ENCODE measurements at regions not wholly inside any gene's neighbourhood (a gene's known extent, or its start where the extent isn't known, plus 50 kb on each side); places are given as distances from the start of the nearest gene placed in this dataset.
"Not testable (repeated sequence)": the region's sequence is repeated elsewhere in the genome, so short reads cannot be mapped to it uniquely, and the experiment has no call there.

GRCh38 chr20:29445050-29445907, 1812.2 kb upstream of the DEFB115 start:
- H3K27me3 Mint-ChIP-seq; H3K27ac Mint-ChIP-seq; H3K36me3 Mint-ChIP-seq; H3K27ac ChIP-seq (ENCODE audit: insufficient read depth, low read length, poor library complexity, severe bottlenecking); H3K9me3 Mint-ChIP-seq; H3K4me3 ChIP-seq (ENCODE audit: low read depth, low read length); H3K36me3 ChIP-seq (ENCODE audit: control insufficient read depth, insufficient read depth, low read length); H3K27me3 ChIP-seq (ENCODE audit: control insufficient read depth, insufficient read depth, low read length); H3K4me1 Mint-ChIP-seq; H3K4me1 ChIP-seq (ENCODE audit: control insufficient read depth, insufficient read depth, low read length, poor library complexity, severe bottlenecking); H3K9me3 ChIP-seq (ENCODE audit: control insufficient read depth in 2 of 2, low read length in 2 of 2): not testable (repeated sequence)
- peak overlapping the region in 2 of 4 donors; percentile 59 to 68 for H3K4me3 Mint-ChIP-seq
- DNase-seq = peak; percentile 12 to 68 (median 23)
- ATAC-seq (ENCODE audit: low read depth in 2 of 2) = peak; percentile 78 to 94

DNA sequence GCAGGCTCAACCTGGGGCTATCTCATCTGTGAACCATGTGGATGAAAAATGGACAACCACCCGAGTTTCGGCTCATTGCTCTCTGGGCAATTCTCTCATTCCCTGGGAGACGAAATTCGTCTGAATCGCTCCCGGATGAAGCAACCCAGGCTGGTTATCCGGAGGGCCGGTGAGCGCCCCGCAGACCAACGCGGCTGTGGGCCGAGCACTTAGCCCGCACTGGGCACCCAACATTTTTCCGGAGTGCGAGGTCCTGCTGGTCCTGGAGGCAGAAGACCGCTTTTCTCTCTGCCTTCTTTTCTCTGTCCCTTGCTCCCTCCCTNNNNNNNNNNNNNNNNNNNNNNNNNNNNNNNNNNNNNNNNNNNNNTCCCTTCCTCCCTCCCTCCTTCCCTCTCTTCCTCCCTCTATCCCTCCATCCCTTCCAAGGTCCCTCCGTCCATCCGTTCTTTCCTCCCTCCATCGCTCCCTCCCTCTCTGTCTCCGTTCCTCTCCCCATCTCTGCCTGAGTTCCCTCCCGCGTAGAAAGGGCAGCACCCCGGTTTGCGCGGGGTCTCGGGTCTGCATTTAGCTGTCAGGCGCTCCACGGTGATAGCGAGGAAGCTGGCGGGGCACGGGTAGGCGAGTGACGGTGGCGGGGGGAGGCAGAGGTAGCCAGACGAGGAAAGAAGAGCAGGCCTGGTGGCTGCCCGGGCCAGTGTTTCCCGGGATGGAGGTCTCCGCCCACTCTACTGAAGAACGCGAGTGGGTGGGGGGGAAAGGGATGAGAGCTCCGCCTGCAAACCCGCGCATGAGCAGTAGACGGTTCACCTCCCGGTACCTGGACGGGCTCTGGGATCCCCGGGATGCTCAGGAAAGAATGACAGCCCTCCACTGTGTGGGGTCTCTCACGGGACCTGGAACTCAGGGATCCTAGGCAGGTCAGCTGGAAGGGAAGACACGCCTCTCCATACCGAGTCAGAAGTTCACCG, 1809.7 kb upstream of the DEFB115 start:
- not testable (repeated sequence) for H3K4me1 Mint-ChIP-seq; H3K27me3 ChIP-seq (ENCODE audit: control insufficient read depth, insufficient read depth, low read length); H3K4me3 Mint-ChIP-seq; H3K9me3 Mint-ChIP-seq; H3K4me1 ChIP-seq (ENCODE audit: control insufficient read depth, insufficient read depth, low read length, poor library complexity, severe bottlenecking); H3K27ac Mint-ChIP-seq; H3K36me3 ChIP-seq (ENCODE audit: control insufficient read depth, insufficient read depth, low read length); H3K27me3 Mint-ChIP-seq; DNase-seq; H3K4me3 ChIP-seq (ENCODE audit: low read depth, low read length); H3K36me3 Mint-ChIP-seq; H3K9me3 ChIP-seq (ENCODE audit: control insufficient read depth in 2 of 2, low read length in 2 of 2); ATAC-seq (ENCODE audit: low read depth in 2 of 2); H3K27ac ChIP-seq (ENCODE audit: insufficient read depth, low read length, poor library complexity, severe bottlenecking)

DNA sequence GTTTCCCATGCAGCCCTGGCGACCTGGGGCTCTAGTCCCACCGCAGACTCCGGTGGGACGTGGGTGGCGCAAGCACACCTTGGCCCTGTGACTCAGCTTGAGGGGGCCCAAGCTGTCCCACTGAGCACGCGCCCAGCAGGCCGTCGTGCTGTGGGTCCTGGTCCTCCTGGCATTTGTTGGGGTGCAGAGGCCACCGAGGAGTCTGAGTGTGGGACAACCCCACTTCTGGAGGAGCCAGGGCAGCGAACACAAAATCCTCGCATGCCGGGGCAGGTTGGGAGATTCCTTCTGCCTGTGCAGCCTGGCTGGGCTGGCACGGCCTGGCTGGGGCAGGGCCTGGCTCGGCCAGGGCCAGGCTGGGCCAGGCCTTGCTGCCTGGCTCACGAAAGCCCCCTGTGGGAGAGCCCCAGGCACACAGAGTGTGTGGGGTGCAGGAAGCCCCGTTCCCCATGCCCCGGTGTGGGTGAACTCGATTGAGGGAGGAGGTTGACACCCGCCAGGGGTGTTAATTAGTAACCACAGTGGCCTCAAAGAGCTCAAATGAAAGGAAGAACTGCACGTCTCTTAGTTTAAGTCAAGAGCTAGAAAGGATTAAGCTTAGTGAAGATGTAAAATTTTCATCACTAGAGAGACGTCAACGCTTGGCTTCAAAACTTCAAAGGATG, 1808.5 kb upstream of the DEFB115 start:
- DNase-seq = no peak
- no peaks in the 10 kb centered on the region for H3K36me3 Mint-ChIP-seq
- H3K27ac ChIP-seq (ENCODE audit: insufficient read depth, low read length, poor library complexity, severe bottlenecking) = no peak overlapping the region
- no peak overlapping the region for H3K4me3 Mint-ChIP-seq
- H3K4me1 Mint-ChIP-seq = peaks cover 0 to 4% (median 1%) of the 10 kb centered on the region in 4 donors
- no peak for ATAC-seq (ENCODE audit: low read depth in 2 of 2)
- no peaks in the 10 kb centered on the region for H3K27me3 ChIP-seq (ENCODE audit: control insufficient read depth, insufficient read depth, low read length)
- no peak overlapping the region for H3K27ac Mint-ChIP-seq
- H3K9me3 ChIP-seq (ENCODE audit: control insufficient read depth in 2 of 2, low read length in 2 of 2) = no peaks in the 10 kb centered on the region
- no peak overlapping the region for H3K4me3 ChIP-seq (ENCODE audit: low read depth, low read length)
- H3K36me3 ChIP-seq (ENCODE audit: control insufficient read depth, insufficient read depth, low read length) = no peaks in the 10 kb centered on the region
- no peaks in the 10 kb centered on the region for H3K27me3 Mint-ChIP-seq
- H3K9me3 Mint-ChIP-seq = peaks cover 0 to 6% (median 0%) of the 10 kb centered on the region in 7 donors
- no peaks in the 10 kb centered on the region for H3K4me1 ChIP-seq (ENCODE audit: control insufficient read depth, insufficient read depth, low read length, poor library complexity, severe bottlenecking)

- H3K27ac ChIP-seq (ENCODE audit: insufficient read depth, low read length, poor library complexity, severe bottlenecking) = no peak overlapping the region
- ATAC-seq (ENCODE audit: low read depth in 2 of 2) (no peak), DNase-seq (no peak)
- no peaks in the 10 kb centered on the region for H3K36me3 ChIP-seq (ENCODE audit: control insufficient read depth, insufficient read depth, low read length)
- no peak overlapping the region for H3K4me3 Mint-ChIP-seq
- no peaks in the 10 kb centered on the region for H3K9me3 ChIP-seq (ENCODE audit: control insufficient read depth in 2 of 2, low read length in 2 of 2)
- H3K36me3 Mint-ChIP-seq = no peaks in the 10 kb centered on the region
- no peaks in the 10 kb centered on the region for H3K27me3 Mint-ChIP-seq
- peaks cover 0 to 7% (median 0%) of the 10 kb centered on the region in 7 donors for H3K9me3 Mint-ChIP-seq
- H3K4me1 Mint-ChIP-seq = peaks cover 0 to 2% (median 0%) of the 10 kb centered on the region in 4 donors
- no peaks in the 10 kb centered on the region for H3K4me1 ChIP-seq (ENCODE audit: control insufficient read depth, insufficient read depth, low read length, poor library complexity, severe bottlenecking)
- no peak overlapping the region for H3K4me3 ChIP-seq (ENCODE audit: low read depth, low read length)
- H3K27ac Mint-ChIP-seq = no peak overlapping the region
- no peaks in the 10 kb centered on the region for H3K27me3 ChIP-seq (ENCODE audit: control insufficient read depth, insufficient read depth, low read length)
These were observed 1805.3 kb upstream of the DEFB115 start for GRCh38 chr20:29452186-29452585.

- H3K4me3 Mint-ChIP-seq; H3K27me3 ChIP-seq (ENCODE audit: control insufficient read depth, insufficient read depth, low read length); H3K4me3 ChIP-seq (ENCODE audit: low read depth, low read length); ATAC-seq (ENCODE audit: low read depth in 2 of 2); H3K36me3 ChIP-seq (ENCODE audit: control insufficient read depth, insufficient read depth, low read length); H3K4me1 ChIP-seq (ENCODE audit: control insufficient read depth, insufficient read depth, low read length, poor library complexity, severe bottlenecking); DNase-seq; H3K27ac ChIP-seq (ENCODE audit: insufficient read depth, low read length, poor library complexity, severe bottlenecking); H3K27ac Mint-ChIP-seq; H3K9me3 ChIP-seq (ENCODE audit: control insufficient read depth in 2 of 2, low read length in 2 of 2); H3K27me3 Mint-ChIP-seq; H3K9me3 Mint-ChIP-seq; H3K36me3 Mint-ChIP-seq; H3K4me1 Mint-ChIP-seq: not testable (repeated sequence)
These were observed 1800.3 kb upstream of the DEFB115 start for GRCh38 chr20:29456987-29457693.

DNA sequence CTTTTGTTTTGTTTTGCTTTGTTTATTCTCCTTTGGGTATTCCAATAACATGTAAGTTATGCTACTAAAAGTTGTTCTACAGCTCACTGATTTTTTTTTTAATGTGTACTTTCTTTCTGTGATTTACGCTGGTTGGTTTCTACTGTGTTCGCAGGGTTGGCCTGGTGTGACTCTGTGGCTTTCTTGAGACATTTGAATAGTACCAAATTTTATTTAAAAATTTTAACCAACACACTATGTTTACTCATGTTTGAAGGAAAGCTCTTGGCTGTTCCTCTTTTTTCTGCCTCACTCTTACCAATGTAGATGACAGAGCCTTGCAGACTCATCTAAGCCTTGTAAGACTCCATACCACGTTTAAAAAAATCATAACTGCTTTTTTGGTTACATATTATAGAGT, 1784.9 kb upstream of the DEFB115 start:
- Histone ChIP-seq H3K4me3 (ENCODE audit: low read depth, low read length) (no peak overlapping the region), H3K4me1 (ENCODE audit: control insufficient read depth, insufficient read depth, low read length, poor library complexity, severe bottlenecking) (no peaks in the 10 kb centered on the region), H3K36me3 (ENCODE audit: control insufficient read depth, insufficient read depth, low read length) (no peaks in the 10 kb centered on the region), H3K27ac (ENCODE audit: insufficient read depth, low read length, poor library complexity, severe bottlenecking) (no peak overlapping the region), H3K27me3 (ENCODE audit: control insufficient read depth, insufficient read depth, low read length) (no peaks in the 10 kb centered on the region), H3K9me3 (ENCODE audit: control insufficient read depth in 2 of 2, low read length in 2 of 2) (peaks cover 0 to 2% of the 10 kb centered on the region in 2 experiments)
- no peak overlapping the region for H3K4me3 Mint-ChIP-seq
- no peak overlapping the region for H3K27ac Mint-ChIP-seq
- H3K27me3 Mint-ChIP-seq = no peaks in the 10 kb centered on the region
- DNase-seq = no peak
- peaks cover 0 to 20% (median 10%) of the 10 kb centered on the region in 7 donors for H3K9me3 Mint-ChIP-seq
- H3K4me1 Mint-ChIP-seq = no peaks in the 10 kb centered on the region
- ATAC-seq (ENCODE audit: low read depth in 2 of 2) = no peak
- no peaks in the 10 kb centered on the region for H3K36me3 Mint-ChIP-seq

DNA sequence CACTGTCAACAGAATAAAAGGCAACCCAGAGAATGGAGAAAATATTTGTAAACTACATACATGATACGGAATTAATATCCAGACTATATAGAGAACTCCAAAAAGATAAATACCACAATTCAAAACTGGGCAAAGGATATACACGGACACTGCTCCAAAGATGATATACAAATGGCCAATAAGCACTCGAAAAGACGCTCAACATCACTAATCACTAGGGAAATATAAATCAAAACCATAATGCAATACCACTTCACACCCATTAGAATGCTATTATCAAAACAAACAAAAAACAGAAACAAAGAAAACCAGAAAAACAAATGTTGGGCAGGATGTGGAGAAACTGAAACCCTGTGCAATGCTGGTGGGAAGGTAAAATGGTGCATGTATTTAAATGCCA, 1764.6 kb upstream of the DEFB115 start:
- not testable (repeated sequence) for H3K27ac Mint-ChIP-seq; H3K36me3 ChIP-seq (ENCODE audit: control insufficient read depth, insufficient read depth, low read length); DNase-seq; H3K27me3 ChIP-seq (ENCODE audit: control insufficient read depth, insufficient read depth, low read length); H3K9me3 Mint-ChIP-seq; H3K4me1 Mint-ChIP-seq; H3K27ac ChIP-seq (ENCODE audit: insufficient read depth, low read length, poor library complexity, severe bottlenecking); ATAC-seq (ENCODE audit: low read depth in 2 of 2); H3K36me3 Mint-ChIP-seq; H3K4me1 ChIP-seq (ENCODE audit: control insufficient read depth, insufficient read depth, low read length, poor library complexity, severe bottlenecking); H3K4me3 ChIP-seq (ENCODE audit: low read depth, low read length); H3K4me3 Mint-ChIP-seq; H3K27me3 Mint-ChIP-seq; H3K9me3 ChIP-seq (ENCODE audit: control insufficient read depth in 2 of 2, low read length in 2 of 2)
